HEK293T (cell line): ENCODE measurements at regions not wholly inside any gene's neighbourhood (a gene's known extent, or its start where the extent isn't known, plus 50 kb on each side); places are given as distances from the start of the nearest gene placed in this dataset.

ENCODE experiments used
- BHLHE40 ChIP-seq: fragments of 450-650 bp; IDR thresholded peaks from 2 replicates; pipeline ENCODE4 v1.6.1; 2016; ENCODE audit warnings: mild to moderate bottlenecking, moderate library complexity, borderline replicate concordance
- ELF4 ChIP-seq: fragments of 450-650 bp; IDR thresholded peaks from 2 replicates; pipeline ENCODE4 v1.6.1; 2017; ENCODE audit warnings: antibody characterized with exemption
- FOXA1 ChIP-seq: fragments of 450-650 bp; IDR thresholded peaks from 2 replicates; pipeline ENCODE4 v1.6.1; 2016; ENCODE audit warnings: mild to moderate bottlenecking
- FOXK2 ChIP-seq: fragments of 450-650 bp; IDR thresholded peaks from 2 replicates; pipeline ENCODE4 v1.6.1; 2016; ENCODE audit warnings: mild to moderate bottlenecking
- FOXM1 ChIP-seq: fragments of 450-650 bp; IDR thresholded peaks from 2 replicates; pipeline ENCODE4 v1.6.1; 2017; ENCODE audit warnings: mild to moderate bottlenecking, borderline replicate concordance
- LEF1 ChIP-seq: fragments of 450-650 bp; IDR thresholded peaks from 2 replicates; pipeline ENCODE4 v1.6.1; 2017; ENCODE audit warnings: mild to moderate bottlenecking, borderline replicate concordance
- NFRKB ChIP-seq: fragments of 450-650 bp; IDR thresholded peaks from 2 replicates; pipeline ENCODE4 v1.6.1; 2016; ENCODE audit warnings: mild to moderate bottlenecking, moderate library complexity
- SP1 ChIP-seq: fragments of 450-650 bp; IDR thresholded peaks from 2 replicates; pipeline ENCODE4 v1.6.1; 2017
- SUZ12 ChIP-seq: fragments of 450-650 bp; IDR thresholded peaks from 2 replicates; pipeline ENCODE4 v1.6.1; 2016; ENCODE audit warnings: mild to moderate bottlenecking
- TARDBP ChIP-seq: fragments of 450-650 bp; IDR thresholded peaks from 2 replicates; pipeline ENCODE4 v1.6.1; 2016
- ZNF384 ChIP-seq: fragments of 450-650 bp; IDR thresholded peaks from 2 replicates; pipeline ENCODE4 v1.6.1; 2016

- TF ChIP-seq LEF1 (no peak), ELF4 (no peak), BHLHE40 (no peak), FOXM1 (no peak), FOXK2 (no peak), FOXA1 (no peak), SP1 (no peak), ZNF384 (no peak), SUZ12 (no peak), NFRKB (no peak), TARDBP (no peak)
Measured at GRCh38 chr1:212213784-212214183, 71.4 kb upstream of the PPP2R5A start.
